Small intestine (tissue), 7 donors: ENCODE measurements at regions not wholly inside any gene's neighbourhood (a gene's known extent, or its start where the extent isn't known, plus 50 kb on each side); places are given as distances from the start of the nearest gene placed in this dataset.

Source experiments
- DNase-seq, 2 donors: peaks; one replicate each; pipeline versions ENCODE4 v3.0.0 to v3.0.0-alpha.2; 2013
- FAIRE-seq: peaks from 2 replicates; lab custom pipeline; 2012; peaks lifted over from hg19 to GRCh38; lab: Jason Lieb, UNC
- H3K27ac ChIP-seq, 3 donors: one replicate each; pipeline ENCODE4 v1.5.1; 2013; ENCODE audit warnings: low read length in 2 of 3, mild to moderate bottlenecking in 2 of 3, control low read depth in 1 of 3, inconsistent platforms in 1 of 3, low read depth in 1 of 3, moderate library complexity in 1 of 3
- H3K27me3 ChIP-seq, 3 donors: one replicate each; pipeline ENCODE4 v1.6.1; 2013; ENCODE audit warnings: low read length in 3 of 3, inconsistent platforms in 1 of 3; ENCODE audit not compliant: control insufficient read depth in 3 of 3, insufficient read depth in 3 of 3
- H3K36me3 ChIP-seq, 3 donors: one replicate each; pipeline ENCODE4 v1.6.1; 2013; ENCODE audit warnings: low read length in 3 of 3, inconsistent platforms in 1 of 3, low read depth in 1 of 3, mild to moderate bottlenecking in 1 of 3, moderate library complexity in 1 of 3; ENCODE audit not compliant: control insufficient read depth in 3 of 3, insufficient read depth in 2 of 3
- H3K4me1 ChIP-seq, 3 donors: one replicate each; pipeline ENCODE4 v1.6.1; 2013; ENCODE audit warnings: low read length in 2 of 3, inconsistent platforms in 1 of 3, low read depth in 1 of 3, mild to moderate bottlenecking in 1 of 3, moderate library complexity in 1 of 3; ENCODE audit not compliant: control insufficient read depth in 3 of 3, insufficient read depth in 2 of 3
- H3K4me3 ChIP-seq, 3 donors: one replicate each; pipeline ENCODE4 v1.5.1; 2013; ENCODE audit warnings: low read length in 3 of 3, control low read depth in 1 of 3, inconsistent platforms in 1 of 3, low read depth in 1 of 3, mild to moderate bottlenecking in 1 of 3, moderate library complexity in 1 of 3
- H3K9me3 ChIP-seq, 2 donors: one replicate each; pipeline ENCODE4 v1.6.1; 2013; ENCODE audit warnings: low read depth in 1 of 2, low read length in 1 of 2; ENCODE audit not compliant: control insufficient read depth in 2 of 2, insufficient read depth in 1 of 2
- WGBS, 3 donors: extraction: QIAGEN DNeasy Blood & Tissue Kit; methylation state at CpG; one replicate each; pipeline ENCODE4 v1.1.7; 2013; 5-methylcytosine and 5-hydroxymethylcytosine counted together
- donor health status: healthy with polysubstance abuse.
- donor health status: control.
- donor health status: control.
- donor health status: Bipolar disorder and iron deficiency.
- donor health status: healthy.

DNA sequence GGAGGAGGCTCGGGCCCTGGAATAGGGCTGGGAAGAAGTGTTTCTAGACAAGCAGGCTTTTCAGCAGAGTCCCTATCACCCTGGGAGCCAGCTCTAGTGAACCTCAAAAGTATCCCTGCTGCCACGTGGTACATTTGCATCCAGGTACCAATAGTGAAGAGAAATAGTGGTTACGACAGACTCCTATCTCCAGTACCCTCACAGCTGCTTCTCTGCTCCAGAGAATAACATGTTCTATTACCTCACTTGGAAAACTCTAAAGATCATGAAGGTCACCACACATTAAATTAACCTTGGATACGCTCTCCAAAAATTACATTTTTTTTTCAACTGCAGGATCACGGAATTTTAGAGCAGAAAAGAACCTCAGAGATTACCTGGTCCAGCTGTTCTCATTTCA, 230.4 kb upstream of the PLD5 start:
- Histone ChIP-seq H3K27me3 (no peaks in the 10 kb centered on the region), H3K4me3 (no peak overlapping the region), H3K4me1 (no peaks in the 10 kb centered on the region), H3K27ac (no peak overlapping the region), H3K9me3 (no peaks in the 10 kb centered on the region), H3K36me3 (no peaks in the 10 kb centered on the region)
- no peak for FAIRE-seq
- WGBS, 3 donors, result 77 to 81% (median 78%) methylated on average over 5 of the region's 5 CpGs
- DNase-seq, result no peak

DNA sequence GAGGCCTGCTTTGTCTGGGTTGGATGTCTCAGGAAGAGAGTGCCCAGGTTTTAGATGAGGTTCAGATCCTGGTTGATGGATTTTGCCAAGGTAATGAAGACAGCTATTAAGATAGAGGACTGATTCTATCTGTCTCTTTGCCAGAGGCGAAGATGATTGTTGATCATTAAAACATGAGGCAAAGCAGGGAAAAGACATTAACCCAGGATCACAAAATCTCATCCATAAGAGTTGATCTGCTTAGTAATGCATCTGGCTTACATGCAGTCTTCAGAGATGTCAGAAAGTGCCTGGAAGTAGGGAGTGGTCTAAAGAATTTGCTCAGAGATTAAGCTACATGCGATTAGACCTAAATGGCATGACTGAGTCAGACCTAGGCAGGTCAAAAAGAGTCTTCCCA, 229.6 kb upstream of the PLD5 start:
- Histone ChIP-seq H3K4me1 (no peaks in the 10 kb centered on the region), H3K36me3 (no peaks in the 10 kb centered on the region), H3K27me3 (no peaks in the 10 kb centered on the region), H3K9me3 (no peaks in the 10 kb centered on the region), H3K4me3 (no peak overlapping the region), H3K27ac (no peak overlapping the region)
- DNase-seq (no peak), FAIRE-seq (no peak)
- WGBS, 3 donors, result 60 to 73% (median 60%) methylated on average over 2 of the region's 2 CpGs

DNA sequence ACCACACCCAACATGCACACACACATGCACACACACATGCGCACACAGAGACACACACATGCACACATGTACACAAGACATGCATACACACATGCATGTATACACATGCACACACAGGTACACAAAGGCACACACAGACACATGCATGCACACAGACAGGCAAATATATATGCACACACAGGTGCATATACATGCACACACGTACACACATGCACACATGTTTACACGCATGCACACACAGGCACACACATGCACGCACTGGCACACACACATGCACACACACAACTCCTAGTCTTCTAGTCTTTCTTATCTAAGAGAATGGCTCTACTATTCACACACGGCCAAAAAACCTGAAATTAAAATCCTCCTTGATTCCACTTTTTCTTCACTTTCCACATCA, 222.7 kb upstream of the PLD5 start:
- DNase-seq (no peak), FAIRE-seq (no peak)
- Histone ChIP-seq H3K27ac (no peak overlapping the region), H3K4me3 (no peak overlapping the region), H3K4me1 (no peaks in the 10 kb centered on the region), H3K27me3 (no peaks in the 10 kb centered on the region), H3K36me3 (no peaks in the 10 kb centered on the region), H3K9me3 (no peaks in the 10 kb centered on the region)
- WGBS, 3 donors, result 85 to 87% (median 85%) methylated on average over 5 of the region's 5 CpGs

DNA sequence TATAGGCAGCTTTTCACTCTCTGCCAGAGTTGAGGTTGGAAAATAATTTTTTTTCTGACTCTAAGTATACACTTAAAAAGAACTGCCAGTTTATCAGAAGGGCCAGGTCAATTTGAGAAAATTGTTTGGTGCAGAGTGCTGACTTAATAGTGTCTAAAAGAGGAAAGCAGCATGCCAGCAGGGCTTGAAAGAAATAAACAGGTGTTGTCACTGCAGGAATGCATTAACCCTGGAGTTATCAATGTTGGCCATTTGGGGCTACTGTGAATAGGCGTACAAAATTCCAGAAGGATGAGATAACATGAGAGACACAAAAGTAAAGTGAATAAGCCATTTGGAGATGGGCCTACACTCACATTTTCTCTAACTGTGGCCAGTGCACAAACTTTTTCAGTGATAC, 220.6 kb upstream of the PLD5 start:
- WGBS, 3 donors, result 69 to 79% (median 74%) methylated on average over 1 of the region's 1 CpG
- no peak overlapping the region for H3K4me3 ChIP-seq
- peaks cover 0 to 2% of the 10 kb centered on the region in 2 donors for H3K9me3 ChIP-seq
- FAIRE-seq (no peak), DNase-seq (no peak)
- no peaks in the 10 kb centered on the region for H3K4me1 ChIP-seq
- H3K36me3 ChIP-seq, result no peaks in the 10 kb centered on the region
- no peak overlapping the region for H3K27ac ChIP-seq
- H3K27me3 ChIP-seq, result no peaks in the 10 kb centered on the region

- DNase-seq, result no peak
- Histone ChIP-seq H3K36me3 (no peaks in the 10 kb centered on the region), H3K4me3 (no peak overlapping the region), H3K27ac (no peak overlapping the region), H3K27me3 (no peaks in the 10 kb centered on the region), H3K9me3 (peaks cover 0 to 2% of the 10 kb centered on the region in 2 donors), H3K4me1 (no peaks in the 10 kb centered on the region)
- no peak for FAIRE-seq
- WGBS, 3 donors, result 85 to 90% (median 88%) methylated on average over 6 of the region's 6 CpGs
Measured at GRCh38 chr1:242743983-242744780, 219.7 kb upstream of the PLD5 start.

DNA sequence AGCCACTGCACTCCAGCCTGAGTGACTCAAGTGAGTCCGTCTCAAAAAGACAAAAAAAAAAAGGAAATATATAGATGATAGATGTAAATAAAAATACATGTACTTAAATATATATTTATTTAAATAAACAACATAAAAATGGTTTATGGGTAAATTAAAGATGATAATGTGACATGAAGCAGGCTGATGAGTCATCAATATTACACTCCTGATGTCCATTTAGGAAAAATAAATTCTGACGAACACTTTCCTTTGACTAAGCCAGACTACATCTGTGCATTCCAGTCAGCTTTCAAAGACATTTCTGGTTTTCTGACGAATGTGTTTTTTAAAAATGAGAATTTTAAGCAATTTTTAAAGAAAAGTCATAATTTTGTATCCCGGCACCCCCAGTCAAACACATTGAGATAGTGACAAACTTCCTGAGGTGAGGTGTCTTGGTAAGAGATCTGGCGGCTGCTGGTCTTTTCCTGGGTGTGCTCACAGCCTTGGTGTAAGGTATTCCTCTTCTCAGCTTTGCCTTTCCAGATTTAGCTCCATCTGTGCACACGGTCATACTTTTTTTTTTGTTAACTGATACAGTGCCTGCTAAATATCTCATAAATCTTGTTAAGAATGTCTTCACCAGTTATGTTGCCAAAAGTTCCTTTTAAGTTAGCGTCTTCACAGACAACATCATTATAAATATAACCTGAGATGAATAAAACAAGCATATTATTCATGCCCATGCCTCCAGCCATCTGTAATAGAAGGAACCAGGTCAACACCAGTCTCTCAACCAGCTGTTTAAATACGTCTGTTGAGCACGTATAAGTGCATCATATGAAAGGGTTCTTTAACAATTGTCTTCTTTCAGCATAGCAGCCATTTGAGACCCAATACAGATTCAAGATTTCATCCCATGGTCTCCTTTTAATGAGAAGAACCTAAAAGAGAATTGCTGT, 214.5 kb upstream of the PLD5 start:
- H3K36me3 ChIP-seq, result no peaks in the 10 kb centered on the region
- no peak for FAIRE-seq
- no peaks in the 10 kb centered on the region for H3K27me3 ChIP-seq
- H3K4me3 ChIP-seq, result no peak overlapping the region
- no peak overlapping the region for H3K27ac ChIP-seq
- H3K4me1 ChIP-seq, result no peaks in the 10 kb centered on the region
- WGBS, 3 donors, result 77 to 82% (median 81%) methylated on average over 9 of the region's 9 CpGs
- no peak for DNase-seq
- H3K9me3 ChIP-seq, result peaks cover 0 to 3% of the 10 kb centered on the region in 2 donors

GRCh38 chr1:242736611-242737010, 212.1 kb upstream of the PLD5 start:
- no peaks in the 10 kb centered on the region for H3K36me3 ChIP-seq
- peaks cover 0 to 7% of the 10 kb centered on the region in 2 donors for H3K9me3 ChIP-seq
- no peaks in the 10 kb centered on the region for H3K4me1 ChIP-seq
- no peaks in the 10 kb centered on the region for H3K27me3 ChIP-seq
- 11 to 34% (median 19%) methylated on average over 1 of the region's 1 CpG for WGBS, 3 donors
- H3K27ac ChIP-seq, result no peak overlapping the region
- no peak overlapping the region for H3K4me3 ChIP-seq
- FAIRE-seq (no peak), DNase-seq (no peak)

- DNase-seq (no peak), FAIRE-seq (no peak)
- H3K4me1 ChIP-seq, result no peaks in the 10 kb centered on the region
- no peak overlapping the region for H3K4me3 ChIP-seq
- no peaks in the 10 kb centered on the region for H3K27me3 ChIP-seq
- H3K9me3 ChIP-seq, result peaks cover 0 to 8% of the 10 kb centered on the region in 2 donors
- H3K36me3 ChIP-seq, result no peaks in the 10 kb centered on the region
- no peak overlapping the region for H3K27ac ChIP-seq
Measured at GRCh38 chr1:242735323-242735722, 210.8 kb upstream of the PLD5 start.
